Vagina (tissue), 2 donors: ENCODE measurements at regions not wholly inside any gene's neighbourhood (a gene's known extent, or its start where the extent isn't known, plus 50 kb on each side); places are given as distances from the start of the nearest gene placed in this dataset.

ENCODE experiments used
- DNase-seq, 2 donors: peaks; one replicate each; pipeline ENCODE4 v3.0.0-alpha.2; 2017; ENCODE audit errors: extremely low spot score in 2 of 2
- H3K27ac ChIP-seq: fragments of 200-600 bp; sonication (generic); one replicate; pipeline ENCODE4 v1.5.1; 2019
- H3K27me3 ChIP-seq: fragments of 200-600 bp; sonication (generic); one replicate; pipeline ENCODE4 v1.5.1; 2019
- H3K36me3 ChIP-seq, 2 donors: fragments of 200-600 bp; sonication (generic); one replicate each; pipeline ENCODE4 v1.5.1; 2017 to 2019
- H3K4me1 ChIP-seq: fragments of 200-600 bp; sonication (generic); one replicate; pipeline ENCODE4 v1.5.1; 2019
- H3K4me3 ChIP-seq, 2 donors: fragments of 200-600 bp; sonication (generic); 1 replicate in 1 of 2; 2 replicates in 1 of 2; pipeline ENCODE4 v1.5.1; 2016 to 2019
- H3K9me3 ChIP-seq: fragments of 200-600 bp; sonication (generic); one replicate; pipeline ENCODE4 v1.5.1; 2019
- CTCF ChIP-seq, 3 experiments: fragments of 450-650 bp in 2 of 3; fragments of 200-600 bp in 1 of 3; sonication (generic) in 1 of 3; IDR thresholded peaks; one replicate each; pipeline ENCODE4 v1.5.1; 2017 to 2019; ENCODE audit warnings: antibody characterized with exemption in 3 of 3, mild to moderate bottlenecking in 2 of 3, moderate library complexity in 2 of 3
- POLR2A ChIP-seq, 2 donors: fragments of 450-650 bp; IDR thresholded peaks; one replicate each; pipeline ENCODE4 v1.6.1; 2017; ENCODE audit warnings: antibody characterized with exemption in 2 of 2, mild to moderate bottlenecking in 2 of 2, moderate library complexity in 2 of 2
- POLR2AphosphoS5 ChIP-seq, 2 donors: sonication (generic); formaldehyde crosslinking; IDR thresholded peaks; one replicate each; pipeline ENCODE4 v1.9.0; 2017; ENCODE audit warnings: antibody characterized with exemption in 2 of 2, mild to moderate bottlenecking in 2 of 2, low read depth in 1 of 2; ENCODE audit not compliant: insufficient read depth in 1 of 2
- intact Hi-C: fragments of 100-400 bp; cut with DNase I; formaldehyde crosslinking; loops from one replicate; pipeline ENCODE4 v1.15.1; 2023

DNA sequence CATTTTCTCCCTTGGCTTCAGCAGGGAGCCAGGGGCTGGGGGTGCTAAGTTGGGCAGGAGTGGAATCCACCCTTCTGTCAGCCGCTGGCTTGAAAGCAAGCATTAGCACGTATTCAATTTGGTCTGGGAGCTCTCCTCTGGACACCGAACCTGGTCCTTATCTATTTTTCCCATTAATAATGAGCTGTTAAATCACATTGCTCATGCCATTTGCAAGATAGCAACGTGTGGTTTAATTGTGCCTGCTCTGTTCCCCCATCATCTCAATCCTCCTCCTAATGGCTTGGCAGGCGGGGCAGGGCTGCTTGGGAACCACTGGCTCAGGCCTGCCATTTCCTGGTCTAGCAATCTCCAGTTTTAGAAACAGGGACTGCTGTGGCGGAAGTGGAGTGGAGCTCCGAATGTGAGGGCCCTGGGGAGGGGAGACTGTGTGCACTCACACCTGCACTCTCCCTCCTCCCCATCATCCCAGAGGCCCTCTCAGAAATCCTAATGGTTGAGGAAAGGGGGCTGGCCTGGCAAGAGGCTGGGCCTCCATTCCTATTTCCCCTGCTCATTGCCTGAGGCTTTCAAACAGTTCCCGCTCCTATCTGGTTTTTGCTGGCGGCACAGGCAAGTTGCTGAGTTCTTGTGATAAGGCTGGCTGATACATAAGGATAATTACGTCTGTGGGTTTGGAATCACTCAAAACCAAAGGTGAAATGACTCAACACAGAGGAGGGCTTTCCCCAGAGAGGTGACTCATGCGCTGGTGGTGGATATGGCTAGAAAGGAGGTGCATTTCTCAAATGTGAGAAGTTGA, 201.2 kb upstream of the E2F8 start:
- DNase-seq = no peak
- no peak for TF ChIP-seq POLR2A (IDR thresholded peaks at IDR 0.05)
- no peak for TF ChIP-seq POLR2AphosphoS5 (IDR thresholded peaks at IDR 0.05; ENCODE audit: insufficient read depth in 1 of 2, low read depth in 1 of 2)
- no peak for TF ChIP-seq CTCF (IDR thresholded peaks at IDR 0.05)

GRCh38 chr11:19441288-19441687, 200.5 kb upstream of the E2F8 start:
- no peak for DNase-seq
- Histone ChIP-seq H3K4me3 (no peak overlapping the region), H3K9me3 (no peaks in the 10 kb centered on the region), H3K4me1 (no peaks in the 10 kb centered on the region), H3K27ac (no peak overlapping the region), H3K36me3 (no peaks in the 10 kb centered on the region), H3K27me3 (no peaks in the 10 kb centered on the region)
- intact Hi-C loops = no loop called here
- TF ChIP-seq CTCF (IDR thresholded peaks at IDR 0.05) (no peak), POLR2A (IDR thresholded peaks at IDR 0.05) (no peak), POLR2AphosphoS5 (IDR thresholded peaks at IDR 0.05; ENCODE audit: insufficient read depth in 1 of 2, low read depth in 1 of 2) (no peak)

More for the DNA sequence above, 201.2 kb upstream of the E2F8 start:
- Histone ChIP-seq H3K27me3 (no peaks in the 10 kb centered on the region), H3K27ac (no peak overlapping the region), H3K4me1 (no peaks in the 10 kb centered on the region), H3K4me3 (no peak overlapping the region), H3K9me3 (no peaks in the 10 kb centered on the region), H3K36me3 (no peaks in the 10 kb centered on the region)
- intact Hi-C loops = no loop called here

DNA sequence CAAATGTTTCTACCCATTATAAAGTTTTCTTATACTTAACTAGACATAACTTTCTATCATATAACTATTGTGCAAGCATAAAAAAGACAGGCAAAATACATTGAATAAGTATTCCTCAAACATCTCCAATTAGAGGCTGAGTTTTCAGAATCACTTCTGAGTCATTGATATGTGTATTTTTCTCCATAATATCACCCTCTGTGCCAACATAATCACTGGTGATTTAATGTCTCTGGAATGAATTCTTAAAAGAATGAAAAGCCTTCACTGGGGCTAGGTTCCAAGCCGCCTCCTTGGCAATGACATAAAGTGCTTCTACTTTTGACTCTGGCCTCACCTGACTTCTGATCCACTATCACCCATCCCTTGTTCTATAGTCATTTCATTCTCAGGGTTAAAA, 197.0 kb upstream of the E2F8 start:
- no peaks in the 10 kb centered on the region for H3K36me3 ChIP-seq
- no peaks in the 10 kb centered on the region for H3K27me3 ChIP-seq
- H3K4me3 ChIP-seq = no peak overlapping the region
- H3K27ac ChIP-seq = no peak overlapping the region
- no peaks in the 10 kb centered on the region for H3K4me1 ChIP-seq
- no peak for DNase-seq
- TF ChIP-seq POLR2AphosphoS5 (IDR thresholded peaks at IDR 0.05; ENCODE audit: insufficient read depth in 1 of 2, low read depth in 1 of 2) (no peak), CTCF (IDR thresholded peaks at IDR 0.05) (no peak), POLR2A (IDR thresholded peaks at IDR 0.05) (no peak)
- intact Hi-C loops = no loop called here
- H3K9me3 ChIP-seq = no peaks in the 10 kb centered on the region

- Histone ChIP-seq H3K27ac (no peak overlapping the region), H3K4me3 (no peak overlapping the region), H3K27me3 (no peaks in the 10 kb centered on the region), H3K9me3 (no peaks in the 10 kb centered on the region), H3K4me1 (no peaks in the 10 kb centered on the region), H3K36me3 (no peaks in the 10 kb centered on the region)
- no peak for DNase-seq
- TF ChIP-seq POLR2A (IDR thresholded peaks at IDR 0.05) (no peak), POLR2AphosphoS5 (IDR thresholded peaks at IDR 0.05; ENCODE audit: insufficient read depth in 1 of 2, low read depth in 1 of 2) (no peak), CTCF (IDR thresholded peaks at IDR 0.05) (no peak)
- intact Hi-C loops = no loop called here
Measured at GRCh38 chr11:19436932-19437331, 196.2 kb upstream of the E2F8 start.

GRCh38 chr11:19435306-19435989, 194.7 kb upstream of the E2F8 start:
- H3K4me3 ChIP-seq = no peak overlapping the region
- H3K27me3 ChIP-seq = no peaks in the 10 kb centered on the region
- no peak for DNase-seq
- no peaks in the 10 kb centered on the region for H3K9me3 ChIP-seq
- H3K36me3 ChIP-seq = no peaks in the 10 kb centered on the region
- TF ChIP-seq CTCF (IDR thresholded peaks at IDR 0.05) (no peak), POLR2A (IDR thresholded peaks at IDR 0.05) (no peak)
- H3K27ac ChIP-seq = no peak overlapping the region
- H3K4me1 ChIP-seq = no peaks in the 10 kb centered on the region
- intact Hi-C loops = no loop called here
